H9 (cell line): ENCODE measurements at regions not wholly inside any gene's neighbourhood (a gene's known extent, or its start where the extent isn't known, plus 50 kb on each side); places are given as distances from the start of the nearest gene placed in this dataset.

ENCODE experiments used
- DNase-seq: peaks from one replicate; pipeline ENCODE4 v3.0.0-alpha.2; 2017
- H2AFZ ChIP-seq: one replicate; pipeline ENCODE4 v1.6.1; 2013; ENCODE audit warnings: mild to moderate bottlenecking, low read length, control low read depth, moderate library complexity
- H2AK5ac ChIP-seq: 2 replicates; pipeline ENCODE4 v1.6.1; 2013; ENCODE audit warnings: low read length, control low read depth, mixed read lengths; ENCODE audit not compliant: insufficient read length
- H2BK120ac ChIP-seq: one replicate; pipeline ENCODE4 v1.6.1; 2013; ENCODE audit warnings: low read depth, mild to moderate bottlenecking, low read length, control low read depth, inconsistent platforms; ENCODE audit not compliant: poor library complexity, severe bottlenecking
- H2BK12ac ChIP-seq: 2 replicates; pipeline ENCODE4 v1.6.1; 2013; ENCODE audit warnings: low read length, control low read depth, mixed read lengths, low read depth; ENCODE audit not compliant: insufficient read length
- H2BK15ac ChIP-seq: 2 replicates; pipeline ENCODE4 v1.6.1; 2013; ENCODE audit warnings: low read depth, low read length, control low read depth
- H2BK20ac ChIP-seq: one replicate; pipeline ENCODE4 v1.6.1; 2013; ENCODE audit warnings: low read depth, mild to moderate bottlenecking, low read length, control low read depth, inconsistent platforms; ENCODE audit not compliant: poor library complexity, severe bottlenecking
- H2BK5ac ChIP-seq: 2 replicates; pipeline ENCODE4 v1.6.1; 2013; ENCODE audit warnings: low read length, control low read depth, mixed read lengths; ENCODE audit not compliant: insufficient read length
- H3K14ac ChIP-seq: 2 replicates; pipeline ENCODE4 v1.6.1; 2013; ENCODE audit warnings: low read length, control low read depth; ENCODE audit not compliant: insufficient read depth
- H3K18ac ChIP-seq: 2 replicates; pipeline ENCODE4 v1.6.1; 2013; ENCODE audit warnings: low read depth, mild to moderate bottlenecking, mixed read lengths, low read length, control low read depth; ENCODE audit not compliant: insufficient read length
- H3K23ac ChIP-seq: 2 replicates; pipeline ENCODE4 v1.6.1; 2013; ENCODE audit warnings: low read length, control low read depth, mixed read lengths, low read depth; ENCODE audit not compliant: insufficient read length
- H3K23me2 ChIP-seq: 2 replicates; pipeline ENCODE4 v1.6.1; 2013; ENCODE audit warnings: low read depth, mild to moderate bottlenecking, mixed read lengths, low read length, control low read depth; ENCODE audit not compliant: insufficient read length, poor library complexity, severe bottlenecking
- H3K27ac ChIP-seq: 2 replicates; pipeline ENCODE4 v1.5.1; 2013; ENCODE audit warnings: low read length, control low read depth, mixed read lengths, low read depth; ENCODE audit not compliant: insufficient read length
- H3K27me3 ChIP-seq: 2 replicates; pipeline ENCODE4 v1.6.1; 2013; ENCODE audit warnings: low read length, control low read depth, inconsistent platforms; ENCODE audit not compliant: insufficient read depth
- H3K4ac ChIP-seq: 2 replicates; pipeline ENCODE4 v1.6.1; 2013; ENCODE audit warnings: low read depth, mild to moderate bottlenecking, control low read depth, inconsistent platforms, low read length, moderate library complexity
- H3K4me1 ChIP-seq: 2 replicates; pipeline ENCODE4 v1.6.1; 2013; ENCODE audit warnings: low read length, control low read depth, inconsistent platforms; ENCODE audit not compliant: insufficient read depth
- H3K4me2 ChIP-seq: 2 replicates; pipeline ENCODE4 v1.6.1; 2013; ENCODE audit warnings: low read length, control low read depth, mixed read lengths; ENCODE audit not compliant: insufficient read length, insufficient read depth
- H3K56ac ChIP-seq: 2 replicates; pipeline ENCODE4 v1.6.1; 2013; ENCODE audit warnings: low read depth, mild to moderate bottlenecking, mixed read lengths, low read length, control low read depth; ENCODE audit not compliant: insufficient read length
- H3K79me1 ChIP-seq: 2 replicates; pipeline ENCODE4 v1.6.1; 2013; ENCODE audit warnings: low read depth, mild to moderate bottlenecking, moderate library complexity, low read length, control low read depth, inconsistent platforms; ENCODE audit not compliant: insufficient read depth, poor library complexity, severe bottlenecking
- H3K79me2 ChIP-seq: 2 replicates; pipeline ENCODE4 v1.6.1; 2013; ENCODE audit warnings: low read length, control low read depth, inconsistent platforms; ENCODE audit not compliant: insufficient read depth
- H3K9ac ChIP-seq: 2 replicates; pipeline ENCODE4 v1.6.1; 2013; ENCODE audit warnings: low read length, control low read depth, mixed read lengths; ENCODE audit not compliant: insufficient read length; ENCODE audit errors: extremely low read depth
- H3K9me3 ChIP-seq: one replicate; pipeline ENCODE4 v1.6.1; 2013; ENCODE audit warnings: low read depth, low read length, inconsistent platforms; ENCODE audit not compliant: control insufficient read depth
- H3T11ph ChIP-seq: one replicate; pipeline ENCODE4 v1.6.1; 2013; ENCODE audit warnings: mild to moderate bottlenecking, low read length, control low read depth, inconsistent platforms
- H4K20me1 ChIP-seq: one replicate; pipeline ENCODE4 v1.6.1; 2013; ENCODE audit not compliant: control insufficient read depth, insufficient read length, insufficient read depth
- H4K5ac ChIP-seq: 2 replicates; pipeline ENCODE4 v1.6.1; 2013; ENCODE audit warnings: low read depth, mild to moderate bottlenecking, mixed read lengths, low read length, control low read depth; ENCODE audit not compliant: insufficient read length
- H4K8ac ChIP-seq: replicated peaks from 2 replicates; pipeline ENCODE4 v1.6.1; 2013; ENCODE audit warnings: low read length, control low read depth, mixed read lengths, low read depth; ENCODE audit not compliant: insufficient read length
- H4K91ac ChIP-seq: 2 replicates; pipeline ENCODE4 v1.6.1; 2013; ENCODE audit warnings: low read depth, mild to moderate bottlenecking, moderate library complexity, mixed read lengths, low read length, control low read depth; ENCODE audit not compliant: insufficient read length
- H3K27ac Mint-ChIP-seq, 3 experiments: 2 replicates in 2 of 3; 3 replicates in 1 of 3; pipeline ENCODE4 v1.8.0; 2020 to 2021; ENCODE audit warnings: mixed read lengths in 3 of 3, mild to moderate bottlenecking in 1 of 3, moderate library complexity in 1 of 3
- H3K27me3 Mint-ChIP-seq: 2 replicates; pipeline ENCODE4 v1.8.0; 2021; ENCODE audit warnings: low read depth, mild to moderate bottlenecking, moderate library complexity, mixed read lengths
- H3K36me3 Mint-ChIP-seq, 3 experiments: 2 replicates in 2 of 3; 3 replicates in 1 of 3; pipeline ENCODE4 v1.8.0; 2020 to 2021; ENCODE audit warnings: low read depth in 3 of 3, mixed read lengths in 3 of 3; ENCODE audit not compliant: insufficient read depth in 1 of 3
- H3K4me1 Mint-ChIP-seq, 2 experiments: 2 replicates each; pipeline ENCODE4 v1.8.0; 2020; ENCODE audit warnings: mixed read lengths in 2 of 2
- H3K4me3 Mint-ChIP-seq, 2 experiments: 2 replicates in 1 of 2; 3 replicates in 1 of 2; pipeline ENCODE4 v1.8.0; 2020 to 2021; ENCODE audit warnings: mild to moderate bottlenecking in 2 of 2, mixed read lengths in 2 of 2, moderate library complexity in 1 of 2
- H3K9me3 Mint-ChIP-seq, 2 experiments: 2 replicates in 1 of 2; 3 replicates in 1 of 2; pipeline ENCODE4 v1.8.0; 2020; ENCODE audit warnings: mild to moderate bottlenecking in 2 of 2, mixed read lengths in 2 of 2, moderate library complexity in 1 of 2
- WGBS: extraction: QIAGEN DNeasy Blood & Tissue Kit; methylation state at CpG from one replicate; pipeline ENCODE4 v1.1.7; 2013; ENCODE audit warnings: missing lambda C conversion rate, low lambda C conversion rate, mixed read lengths; ENCODE audit not compliant: insufficient read length; ENCODE audit errors: extremely low coverage; 5-methylcytosine and 5-hydroxymethylcytosine counted together
- TF ChIP-seq, protein P1 (sequence below): fragments of 200-600 bp; sonication (generic); conservative IDR thresholded peaks from 3 replicates; pipeline ENCODE4 v1.8.0; 2021; ENCODE audit warnings: antibody characterized with exemption, mild to moderate bottlenecking

DNA sequence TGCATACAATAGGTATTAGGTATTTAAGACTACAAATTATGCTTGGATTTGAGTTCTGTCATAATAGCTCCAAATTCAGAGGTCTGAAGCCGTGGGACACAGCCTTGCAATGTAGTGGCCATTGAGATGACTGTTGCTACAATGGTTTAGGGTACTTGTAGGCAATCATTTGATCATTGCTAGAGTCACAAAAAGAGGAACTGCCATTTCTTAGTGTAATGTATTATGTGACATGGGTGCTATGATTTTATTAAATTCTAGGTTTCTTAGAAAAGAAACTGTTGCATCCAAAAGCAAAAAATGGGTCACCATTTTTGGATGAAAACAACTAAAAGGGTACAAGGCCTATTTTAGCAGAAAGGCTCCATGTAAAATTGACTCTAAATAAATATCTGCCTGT, 129.9 kb upstream of the ZNF644 start:
- Histone ChIP-seq H2BK5ac (no peak overlapping the region), H2AK5ac (no peak overlapping the region), H2BK15ac (no peak overlapping the region), H3K14ac (no peak overlapping the region), H4K5ac (no peak overlapping the region), H3K9ac (no peak overlapping the region), H3K27me3 (no peaks in the 10 kb centered on the region), H3K4me1 (no peaks in the 10 kb centered on the region), H3K18ac (no peak overlapping the region), H3K56ac (no peak overlapping the region), H3K79me2 (no peaks in the 10 kb centered on the region), H3K23me2 (no peaks in the 10 kb centered on the region), H3T11ph (no peak overlapping the region), H3K4me2 (no peak overlapping the region), H3K27ac (no peak overlapping the region), H2AFZ (no peak overlapping the region), H3K9me3 (no peaks in the 10 kb centered on the region), H2BK20ac (no peak overlapping the region), H2BK12ac (no peak overlapping the region), H4K20me1 (no peaks in the 10 kb centered on the region), H3K23ac (no peak overlapping the region), H4K8ac (no peak overlapping the region), H4K91ac (no peak overlapping the region), H2BK120ac (no peak overlapping the region), H3K4ac (no peak overlapping the region), H3K79me1 (no peaks in the 10 kb centered on the region)
- Mint-ChIP-seq H3K27me3 (no peaks in the 10 kb centered on the region; the same call in 1 of the 2 replicates), H3K4me1 (peaks cover 7 to 14% of the 10 kb centered on the region in 2 experiments), H3K36me3 (no peaks in the 10 kb centered on the region), H3K27ac (no peak overlapping the region), H3K9me3 (no peaks in the 10 kb centered on the region), H3K4me3 (no peak overlapping the region)
- DNase-seq, result no peak
- whole genome bisulfite sequencing, result no CpG with 5 or more reads among the region's 1 CpG
- TF ChIP-seq, protein P1, sequence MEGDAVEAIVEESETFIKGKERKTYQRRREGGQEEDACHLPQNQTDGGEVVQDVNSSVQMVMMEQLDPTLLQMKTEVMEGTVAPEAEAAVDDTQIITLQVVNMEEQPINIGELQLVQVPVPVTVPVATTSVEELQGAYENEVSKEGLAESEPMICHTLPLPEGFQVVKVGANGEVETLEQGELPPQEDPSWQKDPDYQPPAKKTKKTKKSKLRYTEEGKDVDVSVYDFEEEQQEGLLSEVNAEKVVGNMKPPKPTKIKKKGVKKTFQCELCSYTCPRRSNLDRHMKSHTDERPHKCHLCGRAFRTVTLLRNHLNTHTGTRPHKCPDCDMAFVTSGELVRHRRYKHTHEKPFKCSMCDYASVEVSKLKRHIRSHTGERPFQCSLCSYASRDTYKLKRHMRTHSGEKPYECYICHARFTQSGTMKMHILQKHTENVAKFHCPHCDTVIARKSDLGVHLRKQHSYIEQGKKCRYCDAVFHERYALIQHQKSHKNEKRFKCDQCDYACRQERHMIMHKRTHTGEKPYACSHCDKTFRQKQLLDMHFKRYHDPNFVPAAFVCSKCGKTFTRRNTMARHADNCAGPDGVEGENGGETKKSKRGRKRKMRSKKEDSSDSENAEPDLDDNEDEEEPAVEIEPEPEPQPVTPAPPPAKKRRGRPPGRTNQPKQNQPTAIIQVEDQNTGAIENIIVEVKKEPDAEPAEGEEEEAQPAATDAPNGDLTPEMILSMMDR, result no peak
